ENCODE measurements at regions not wholly inside any gene's neighbourhood (a gene's known extent, or its start where the extent isn't known, plus 50 kb on each side); places are given as distances from the start of the nearest gene placed in this dataset.

- TF ChIP-seq POLR2A (IDR thresholded peaks at IDR 0.05; ENCODE audit: insufficient read depth in 1 of 2, low read depth in 2 of 2, low read length in 2 of 2) (no peak), FOXJ3 (CRISPR knock-in tag; IDR thresholded peaks at IDR 0.05; ENCODE audit: borderline replicate concordance) (no peak), SIN3A (IDR thresholded peaks at IDR 0.05; ENCODE audit: borderline replicate concordance, low read depth, low read length) (no peak), POLR2AphosphoS5 (IDR thresholded peaks at IDR 0.05; ENCODE audit: low read depth, low read length) (no peak)
Measured at GRCh38 chr2:128421861-128422311, 103.2 kb upstream of the HS6ST1 start.
